KOPT-K1 (cell line): ENCODE measurements at regions not wholly inside any gene's neighbourhood (a gene's known extent, or its start where the extent isn't known, plus 50 kb on each side); places are given as distances from the start of the nearest gene placed in this dataset.

Source experiments
- H3K27ac ChIP-seq: fragments of 200-600 bp; sonication (generic); 2 replicates; pipeline ENCODE4 v1.5.1; 2016; ENCODE audit warnings: antibody characterized with exemption, mild to moderate bottlenecking, low read depth, low read length; ENCODE audit not compliant: poor library complexity, severe bottlenecking
- H3K36me3 ChIP-seq: fragments of 200-600 bp; sonication (generic); 2 replicates; pipeline ENCODE4 v1.5.1; 2017; ENCODE audit warnings: antibody characterized with exemption, mild to moderate bottlenecking, low read length, moderate library complexity; ENCODE audit not compliant: insufficient read depth
- H3K9me3 ChIP-seq: fragments of 200-600 bp; sonication (generic); 2 replicates; pipeline ENCODE4 v1.5.1; 2017; ENCODE audit warnings: antibody characterized with exemption, low read length, mild to moderate bottlenecking; ENCODE audit not compliant: insufficient read depth, poor library complexity, severe bottlenecking

GRCh38 chr5:35417040-35417439 is 186.8 kb upstream of the PRLR start:
- Histone ChIP-seq H3K27ac (no peak overlapping the region), H3K36me3 (no peaks in the 10 kb centered on the region), H3K9me3 (no peaks in the 10 kb centered on the region)

GRCh38 chr5:35416217-35416988 is 186.1 kb upstream of the PRLR start:
- H3K27ac ChIP-seq = no peak overlapping the region
- no peaks in the 10 kb centered on the region for H3K9me3 ChIP-seq
- no peaks in the 10 kb centered on the region for H3K36me3 ChIP-seq

- H3K36me3 ChIP-seq = no peaks in the 10 kb centered on the region
- no peak overlapping the region for H3K27ac ChIP-seq
- no peaks in the 10 kb centered on the region for H3K9me3 ChIP-seq
Observed at GRCh38 chr5:35415309-35415708, 185.0 kb upstream of the PRLR start.

GRCh38 chr5:35409361-35409760 is 179.1 kb upstream of the PRLR start:
- H3K36me3 ChIP-seq = no peaks in the 10 kb centered on the region
- no peak overlapping the region for H3K27ac ChIP-seq
- H3K9me3 ChIP-seq = no peaks in the 10 kb centered on the region

- H3K9me3 ChIP-seq = no peaks in the 10 kb centered on the region
- H3K27ac ChIP-seq = no peak overlapping the region
- no peaks in the 10 kb centered on the region for H3K36me3 ChIP-seq
Observed at GRCh38 chr5:35408146-35408545, 177.9 kb upstream of the PRLR start.

- Histone ChIP-seq H3K27ac (no peak overlapping the region), H3K36me3 (no peaks in the 10 kb centered on the region), H3K9me3 (no peaks in the 10 kb centered on the region)
Observed at GRCh38 chr5:35407697-35408096, 177.4 kb upstream of the PRLR start.

- H3K27ac ChIP-seq = no peak overlapping the region
- no peaks in the 10 kb centered on the region for H3K36me3 ChIP-seq
- no peaks in the 10 kb centered on the region for H3K9me3 ChIP-seq
Observed at GRCh38 chr5:35405938-35406337, 175.7 kb upstream of the PRLR start.

GRCh38 chr5:35404701-35405100 is 174.4 kb upstream of the PRLR start:
- Histone ChIP-seq H3K9me3 (no peaks in the 10 kb centered on the region), H3K36me3 (no peaks in the 10 kb centered on the region), H3K27ac (no peak overlapping the region)

GRCh38 chr5:35393901-35394300 is 163.6 kb upstream of the PRLR start:
- Histone ChIP-seq H3K9me3 (no peaks in the 10 kb centered on the region), H3K36me3 (no peaks in the 10 kb centered on the region), H3K27ac (no peak overlapping the region)

GRCh38 chr5:35384658-35385057 is 154.4 kb upstream of the PRLR start:
- no peak overlapping the region for H3K27ac ChIP-seq
- no peaks in the 10 kb centered on the region for H3K9me3 ChIP-seq
- H3K36me3 ChIP-seq = no peaks in the 10 kb centered on the region

- H3K27ac ChIP-seq = no peak overlapping the region
- no peaks in the 10 kb centered on the region for H3K36me3 ChIP-seq
- H3K9me3 ChIP-seq = no peaks in the 10 kb centered on the region
Observed at GRCh38 chr5:35383041-35383440, 152.8 kb upstream of the PRLR start.

GRCh38 chr5:35377653-35378052 is 147.4 kb upstream of the PRLR start:
- no peaks in the 10 kb centered on the region for H3K36me3 ChIP-seq
- no peaks in the 10 kb centered on the region for H3K9me3 ChIP-seq
- H3K27ac ChIP-seq = no peak overlapping the region

GRCh38 chr5:35374584-35374983 is 144.3 kb upstream of the PRLR start:
- no peak overlapping the region for H3K27ac ChIP-seq
- no peaks in the 10 kb centered on the region for H3K9me3 ChIP-seq
- H3K36me3 ChIP-seq = no peaks in the 10 kb centered on the region

- H3K9me3 ChIP-seq = no peaks in the 10 kb centered on the region
- H3K36me3 ChIP-seq = no peaks in the 10 kb centered on the region
- H3K27ac ChIP-seq = no peak overlapping the region
Observed at GRCh38 chr5:35373249-35373648, 143.0 kb upstream of the PRLR start.

- no peaks in the 10 kb centered on the region for H3K36me3 ChIP-seq
- no peak overlapping the region for H3K27ac ChIP-seq
- H3K9me3 ChIP-seq = no peaks in the 10 kb centered on the region
Observed at GRCh38 chr5:35372482-35372881, 142.2 kb upstream of the PRLR start.

- H3K36me3 ChIP-seq = no peaks in the 10 kb centered on the region
- no peak overlapping the region for H3K27ac ChIP-seq
- no peaks in the 10 kb centered on the region for H3K9me3 ChIP-seq
Observed at GRCh38 chr5:35371951-35372426, 141.7 kb upstream of the PRLR start.
